DOHH2 (cell line): ENCODE measurements at regions not wholly inside any gene's neighbourhood (a gene's known extent, or its start where the extent isn't known, plus 50 kb on each side); places are given as distances from the start of the nearest gene placed in this dataset.
A peak's percentile ranks its signal among the peaks of the same experiment; 100 is the strongest.

ENCODE experiments used
- H3F3A ChIP-seq: fragments of 200-600 bp; sonication (generic), shearing (Covaris generic); 2 replicates; pipeline ENCODE4 v1.6.0; 2016; ENCODE audit warnings: antibody characterized with exemption, mild to moderate bottlenecking; ENCODE audit not compliant: control insufficient read depth, insufficient read depth
- H3K27ac ChIP-seq: fragments of 200-600 bp; sonication (generic); 2 replicates; pipeline ENCODE4 v1.5.1; 2014; ENCODE audit warnings: low read depth, mild to moderate bottlenecking, low read length, moderate library complexity
- H3K27me3 ChIP-seq: fragments of 200-600 bp; sonication (generic); 2 replicates; pipeline ENCODE4 v1.6.1; 2014; ENCODE audit warnings: mild to moderate bottlenecking, low read length, mixed read lengths; ENCODE audit not compliant: control insufficient read depth
- H3K36me3 ChIP-seq: fragments of 200-600 bp; sonication (generic); 2 replicates; pipeline ENCODE4 v1.6.1; 2014; ENCODE audit warnings: mild to moderate bottlenecking, low read length, moderate library complexity, mixed read lengths; ENCODE audit not compliant: control insufficient read depth
- H3K4me1 ChIP-seq: fragments of 200-600 bp; sonication (generic); 2 replicates; pipeline ENCODE4 v1.6.1; 2014; ENCODE audit warnings: mild to moderate bottlenecking, low read length, mixed read lengths; ENCODE audit not compliant: control insufficient read depth
- H3K4me2 ChIP-seq: fragments of 200-600 bp; sonication (generic); 2 replicates; pipeline ENCODE4 v1.6.0; 2014; ENCODE audit warnings: mild to moderate bottlenecking, low read length, moderate library complexity
- H3K4me3 ChIP-seq: fragments of 200-600 bp; sonication (generic); 2 replicates; pipeline ENCODE4 v1.5.1; 2014; ENCODE audit warnings: mild to moderate bottlenecking, low read length, mixed read lengths
- H3K79me2 ChIP-seq: fragments of 200-600 bp; sonication (generic); 2 replicates; pipeline ENCODE4 v1.6.1; 2014; ENCODE audit warnings: mild to moderate bottlenecking, low read length, mixed read lengths; ENCODE audit not compliant: control insufficient read depth
- H3K9me2 ChIP-seq: fragments of 200-600 bp; sonication (generic); replicated peaks from 2 replicates; pipeline ENCODE4 v1.6.1; 2014; ENCODE audit warnings: mild to moderate bottlenecking, low read length, mixed read lengths; ENCODE audit not compliant: control insufficient read depth
- H3K9me3 ChIP-seq: fragments of 200-600 bp; sonication (generic); 2 replicates; pipeline ENCODE4 v1.6.1; 2014; ENCODE audit warnings: antibody characterized with exemption, low read length, mixed read lengths; ENCODE audit not compliant: control insufficient read depth, insufficient read depth
- H4K20me1 ChIP-seq: fragments of 200-600 bp; sonication (generic); 2 replicates; pipeline ENCODE4 v1.6.0; 2014; ENCODE audit warnings: low read depth, mild to moderate bottlenecking, antibody characterized with exemption, low read length, moderate library complexity; ENCODE audit not compliant: control insufficient read depth, insufficient read depth
- EZH2phosphoT487 ChIP-seq: fragments of 200-600 bp; sonication (generic); IDR thresholded peaks from 2 replicates; pipeline ENCODE4 v1.6.1; 2017; ENCODE audit warnings: borderline replicate concordance, mild to moderate bottlenecking, antibody characterized with exemption, low read length, moderate library complexity, mixed read lengths
- TF ChIP-seq, protein P1 (sequence below): fragments of 200-600 bp; sonication (generic); IDR thresholded peaks from one replicate; pipeline ENCODE4 v1.5.1; 2014; ENCODE audit warnings: antibody characterized with exemption, mild to moderate bottlenecking, low read depth, low read length; ENCODE audit not compliant: poor library complexity, severe bottlenecking

DNA sequence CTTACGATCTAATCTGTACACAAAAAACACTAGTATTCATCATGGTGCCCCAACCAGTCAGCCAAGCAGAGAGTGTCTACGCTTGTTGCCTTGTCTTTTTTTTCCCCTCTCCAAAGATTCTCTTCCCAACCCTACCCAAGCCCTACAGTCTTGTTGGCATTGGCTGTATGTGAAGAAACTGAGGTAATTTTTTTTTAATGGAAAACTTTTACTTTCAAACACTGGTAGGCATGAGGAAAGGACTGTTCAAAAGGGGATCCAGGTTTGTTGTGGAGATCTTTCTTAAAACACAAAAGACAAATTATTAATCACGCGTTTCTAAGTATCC is 89.2 kb upstream of the PRSS16 start:
- H3K36me3 ChIP-seq: no peaks in the 10 kb centered on the region
- no peaks in the 10 kb centered on the region for H3K9me2 ChIP-seq
- H3F3A ChIP-seq: peaks cover 7% of the 10 kb centered on the region; the same call in 1 of the 2 replicates
- H3K79me2 ChIP-seq: no peaks in the 10 kb centered on the region
- peak overlapping the region; percentile 77 for H3K4me3 ChIP-seq
- peaks cover 22% of the 10 kb centered on the region for H3K4me1 ChIP-seq
- H3K9me3 ChIP-seq: no peaks in the 10 kb centered on the region
- TF ChIP-seq EZH2phosphoT487: no peak
- TF ChIP-seq, protein P1, sequence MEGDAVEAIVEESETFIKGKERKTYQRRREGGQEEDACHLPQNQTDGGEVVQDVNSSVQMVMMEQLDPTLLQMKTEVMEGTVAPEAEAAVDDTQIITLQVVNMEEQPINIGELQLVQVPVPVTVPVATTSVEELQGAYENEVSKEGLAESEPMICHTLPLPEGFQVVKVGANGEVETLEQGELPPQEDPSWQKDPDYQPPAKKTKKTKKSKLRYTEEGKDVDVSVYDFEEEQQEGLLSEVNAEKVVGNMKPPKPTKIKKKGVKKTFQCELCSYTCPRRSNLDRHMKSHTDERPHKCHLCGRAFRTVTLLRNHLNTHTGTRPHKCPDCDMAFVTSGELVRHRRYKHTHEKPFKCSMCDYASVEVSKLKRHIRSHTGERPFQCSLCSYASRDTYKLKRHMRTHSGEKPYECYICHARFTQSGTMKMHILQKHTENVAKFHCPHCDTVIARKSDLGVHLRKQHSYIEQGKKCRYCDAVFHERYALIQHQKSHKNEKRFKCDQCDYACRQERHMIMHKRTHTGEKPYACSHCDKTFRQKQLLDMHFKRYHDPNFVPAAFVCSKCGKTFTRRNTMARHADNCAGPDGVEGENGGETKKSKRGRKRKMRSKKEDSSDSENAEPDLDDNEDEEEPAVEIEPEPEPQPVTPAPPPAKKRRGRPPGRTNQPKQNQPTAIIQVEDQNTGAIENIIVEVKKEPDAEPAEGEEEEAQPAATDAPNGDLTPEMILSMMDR: no peak
- H3K27me3 ChIP-seq: no peaks in the 10 kb centered on the region
- H3K4me2 ChIP-seq: peak overlapping the region; percentile 85
- no peaks in the 10 kb centered on the region for H4K20me1 ChIP-seq
- H3K27ac ChIP-seq: no peak overlapping the region

- no peak overlapping the region for H3K4me3 ChIP-seq
- H3K27ac ChIP-seq: no peak overlapping the region
- TF ChIP-seq, protein P1: no peak
- no peak for TF ChIP-seq EZH2phosphoT487
- peaks cover 7% of the 10 kb centered on the region; the same call in 1 of the 2 replicates for H3F3A ChIP-seq
- no peak overlapping the region for H3K4me2 ChIP-seq
- no peaks in the 10 kb centered on the region for H3K79me2 ChIP-seq
- H4K20me1 ChIP-seq: no peaks in the 10 kb centered on the region
- H3K4me1 ChIP-seq: peaks cover 22% of the 10 kb centered on the region
- H3K9me3 ChIP-seq: no peaks in the 10 kb centered on the region
- H3K36me3 ChIP-seq: no peaks in the 10 kb centered on the region
- H3K9me2 ChIP-seq: no peaks in the 10 kb centered on the region
- no peaks in the 10 kb centered on the region for H3K27me3 ChIP-seq
Measured at GRCh38 chr6:27159725-27160124, 87.8 kb upstream of the PRSS16 start.

DNA sequence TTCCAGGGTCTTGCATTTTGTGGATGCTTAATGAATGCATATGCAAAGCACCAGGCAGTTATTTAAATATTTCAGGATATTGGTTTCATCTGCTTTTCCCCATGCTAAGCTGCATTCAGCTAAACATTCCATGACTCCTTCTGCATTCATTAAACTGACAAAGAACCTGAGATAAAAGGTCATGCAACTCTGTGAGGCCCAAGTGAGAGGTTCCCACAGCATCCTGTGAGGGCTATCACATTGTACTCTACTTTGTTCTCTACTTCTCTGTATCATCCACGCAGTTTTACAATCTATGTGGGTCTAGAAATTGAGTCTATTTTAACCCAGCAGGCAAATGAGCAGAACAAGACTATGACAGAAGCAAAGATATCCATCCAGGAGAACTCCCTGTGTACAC is 86.4 kb upstream of the PRSS16 start:
- Histone ChIP-seq H3F3A (peaks cover 7% of the 10 kb centered on the region; the same call in 1 of the 2 replicates), H3K27me3 (no peaks in the 10 kb centered on the region), H3K4me3 (no peak overlapping the region), H3K4me2 (no peak overlapping the region), H3K4me1 (peaks cover 18% of the 10 kb centered on the region), H3K36me3 (no peaks in the 10 kb centered on the region), H3K79me2 (no peaks in the 10 kb centered on the region), H3K9me2 (no peaks in the 10 kb centered on the region), H3K27ac (no peak overlapping the region), H3K9me3 (no peaks in the 10 kb centered on the region), H4K20me1 (no peaks in the 10 kb centered on the region)
- TF ChIP-seq EZH2phosphoT487: no peak
- TF ChIP-seq, protein P1: no peak

GRCh38 chr6:27161603-27161945 is 85.9 kb upstream of the PRSS16 start:
- H3K27ac ChIP-seq: no peak overlapping the region
- TF ChIP-seq EZH2phosphoT487: no peak
- TF ChIP-seq, protein P1: no peak
- no peaks in the 10 kb centered on the region for H3K36me3 ChIP-seq
- H3K4me2 ChIP-seq: peak overlapping the region; percentile 10; the same call in 1 of the 2 replicates
- H3K9me3 ChIP-seq: no peaks in the 10 kb centered on the region
- H3K27me3 ChIP-seq: no peaks in the 10 kb centered on the region
- no peaks in the 10 kb centered on the region for H3K79me2 ChIP-seq
- peaks cover 7% of the 10 kb centered on the region; the same call in 1 of the 2 replicates for H3F3A ChIP-seq
- no peaks in the 10 kb centered on the region for H3K9me2 ChIP-seq
- H3K4me3 ChIP-seq: no peak overlapping the region
- H3K4me1 ChIP-seq: peaks cover 18% of the 10 kb centered on the region
- no peaks in the 10 kb centered on the region for H4K20me1 ChIP-seq
